Endothelial cell (in vitro differentiated cells): ENCODE measurements at regions not wholly inside any gene's neighbourhood (a gene's known extent, or its start where the extent isn't known, plus 50 kb on each side); places are given as distances from the start of the nearest gene placed in this dataset.

Source experiments
- DNase-seq: peaks from one replicate; pipeline ENCODE4 v3.0.0; 2021; ENCODE audit warnings: low spot score
- H3K27ac Mint-ChIP-seq: one replicate; pipeline ENCODE4 v1.8.0; 2021; ENCODE audit warnings: mixed read lengths, inconsistent platforms; ENCODE audit not compliant: unreplicated experiment
- H3K27me3 Mint-ChIP-seq: one replicate; pipeline ENCODE4 v1.8.0; 2021; ENCODE audit warnings: mild to moderate bottlenecking, moderate library complexity, mixed read lengths, inconsistent platforms; ENCODE audit not compliant: unreplicated experiment
- H3K36me3 Mint-ChIP-seq: one replicate; pipeline ENCODE4 v1.8.0; 2021; ENCODE audit warnings: mild to moderate bottlenecking, low read depth, mixed read lengths, inconsistent platforms; ENCODE audit not compliant: unreplicated experiment
- H3K4me1 Mint-ChIP-seq: one replicate; pipeline ENCODE4 v1.8.0; 2021; ENCODE audit warnings: mild to moderate bottlenecking, mixed read lengths, inconsistent platforms; ENCODE audit not compliant: unreplicated experiment
- H3K4me3 Mint-ChIP-seq: one replicate; pipeline ENCODE4 v1.8.0; 2021; ENCODE audit warnings: mild to moderate bottlenecking, mixed read lengths, inconsistent platforms; ENCODE audit not compliant: unreplicated experiment
- H3K9me3 Mint-ChIP-seq: one replicate; pipeline ENCODE4 v1.8.0; 2021; ENCODE audit warnings: mixed read lengths, inconsistent platforms; ENCODE audit not compliant: unreplicated experiment
- CTCF ChIP-seq: fragments of 200-600 bp; sonication (generic); IDR thresholded peaks from one replicate; pipeline ENCODE4 v1.5.0; 2021; ENCODE audit warnings: antibody characterized with exemption; ENCODE audit not compliant: unreplicated experiment

DNA sequence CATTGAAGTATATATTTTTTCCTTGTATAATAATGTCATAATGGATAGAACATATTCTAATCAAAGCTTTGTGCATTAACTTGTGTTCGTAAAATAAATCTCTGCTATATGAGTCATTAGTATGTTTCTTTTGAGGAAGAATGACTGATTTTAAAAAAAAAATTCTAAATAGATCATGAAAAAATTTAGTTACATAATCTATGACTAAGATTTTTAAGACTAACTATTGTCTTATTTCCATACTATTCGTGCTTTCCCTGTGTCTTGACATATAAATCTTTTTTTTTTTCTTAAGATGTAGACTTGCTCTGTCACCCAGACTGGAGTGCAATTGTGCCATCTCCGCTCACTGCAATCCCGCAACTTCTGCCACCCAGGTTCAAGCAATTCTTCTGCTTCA is 226.1 kb downstream of the DSEL start:
- DNase-seq: no peak
- TF ChIP-seq CTCF: no peak
- H3K9me3 Mint-ChIP-seq: no peaks in the 10 kb centered on the region
- no peak overlapping the region for H3K27ac Mint-ChIP-seq
- no peak overlapping the region for H3K4me3 Mint-ChIP-seq
- H3K36me3 Mint-ChIP-seq: no peaks in the 10 kb centered on the region
- no peaks in the 10 kb centered on the region for H3K4me1 Mint-ChIP-seq
- no peaks in the 10 kb centered on the region for H3K27me3 Mint-ChIP-seq

- Mint-ChIP-seq H3K4me1 (peaks cover 9% of the 10 kb centered on the region), H3K4me3 (no peak overlapping the region), H3K27ac (no peak overlapping the region), H3K27me3 (no peaks in the 10 kb centered on the region), H3K36me3 (no peaks in the 10 kb centered on the region), H3K9me3 (no peaks in the 10 kb centered on the region)
- no peak for DNase-seq
- no peak for TF ChIP-seq CTCF
Measured at GRCh38 chr18:67285583-67285982, 230.9 kb downstream of the DSEL start.

- Mint-ChIP-seq H3K4me3 (no peak overlapping the region), H3K27ac (no peak overlapping the region), H3K27me3 (no peaks in the 10 kb centered on the region), H3K4me1 (peaks cover 9% of the 10 kb centered on the region), H3K9me3 (no peaks in the 10 kb centered on the region), H3K36me3 (no peaks in the 10 kb centered on the region)
- no peak for TF ChIP-seq CTCF
- no peak for DNase-seq
Measured at GRCh38 chr18:67282796-67283195, 233.7 kb downstream of the DSEL start.

DNA sequence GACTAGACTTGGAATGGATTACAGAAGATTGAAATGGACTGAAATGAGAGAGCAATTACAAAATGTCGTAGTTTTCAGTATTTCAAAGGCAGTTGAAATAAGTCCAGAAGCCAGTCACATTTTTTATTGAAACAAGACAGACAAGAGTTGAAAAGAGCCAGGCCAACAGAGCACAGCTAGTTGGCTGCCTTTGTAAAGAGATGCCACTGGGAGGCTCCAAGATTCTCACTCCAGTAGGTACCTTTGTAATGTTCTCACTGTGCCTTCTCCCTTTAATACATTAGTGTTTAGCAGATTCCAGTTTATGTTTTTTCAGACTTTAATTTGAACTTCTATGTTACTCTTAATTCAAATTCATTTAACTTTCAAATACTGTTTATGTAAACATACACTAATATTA is 234.8 kb downstream of the DSEL start:
- no peak overlapping the region for H3K27ac Mint-ChIP-seq
- no peaks in the 10 kb centered on the region for H3K9me3 Mint-ChIP-seq
- no peaks in the 10 kb centered on the region for H3K36me3 Mint-ChIP-seq
- peaks cover 9% of the 10 kb centered on the region for H3K4me1 Mint-ChIP-seq
- no peak for DNase-seq
- no peak for TF ChIP-seq CTCF
- no peak overlapping the region for H3K4me3 Mint-ChIP-seq
- H3K27me3 Mint-ChIP-seq: no peaks in the 10 kb centered on the region

GRCh38 chr18:67280486-67281242 is 235.9 kb downstream of the DSEL start:
- no peaks in the 10 kb centered on the region for H3K27me3 Mint-ChIP-seq
- H3K4me1 Mint-ChIP-seq: peaks cover 9% of the 10 kb centered on the region
- no peaks in the 10 kb centered on the region for H3K36me3 Mint-ChIP-seq
- no peak overlapping the region for H3K27ac Mint-ChIP-seq
- DNase-seq: no peak
- TF ChIP-seq CTCF: no peak
- H3K4me3 Mint-ChIP-seq: no peak overlapping the region
- no peaks in the 10 kb centered on the region for H3K9me3 Mint-ChIP-seq
